ENCODE measurements at regions not wholly inside any gene's neighbourhood (a gene's known extent, or its start where the extent isn't known, plus 50 kb on each side); places are given as distances from the start of the nearest gene placed in this dataset.

- H3K27me3 ChIP-seq (ENCODE audit: control insufficient read depth in 1 of 2, insufficient read depth in 2 of 2, low read length in 2 of 2) = peaks cover 0 to 7% of the 10 kb centered on the region in 2 donors
- no peak overlapping the region for H3K9ac ChIP-seq (ENCODE audit: low read length in 2 of 2)
- no peaks in the 10 kb centered on the region for H3K9me3 ChIP-seq (ENCODE audit: control insufficient read depth in 2 of 2, low read length in 2 of 2)
- no peak overlapping the region for H3K27ac ChIP-seq (ENCODE audit: low read length)
- no peaks in the 10 kb centered on the region for H3K4me1 ChIP-seq (ENCODE audit: control insufficient read depth, insufficient read depth, low read length)
- no peaks in the 10 kb centered on the region for H3K36me3 ChIP-seq (ENCODE audit: control insufficient read depth in 2 of 2, insufficient read depth in 2 of 2, low read length in 2 of 2)
- no peak overlapping the region for H3K4me3 ChIP-seq (ENCODE audit: low read length in 2 of 2)
Observed at GRCh38 chr11:71332447-71332846, 80.1 kb upstream of the SHANK2 start.

- H3K9ac ChIP-seq (ENCODE audit: low read length in 2 of 2) = no peak overlapping the region
- H3K36me3 ChIP-seq (ENCODE audit: control insufficient read depth in 2 of 2, insufficient read depth in 2 of 2, low read length in 2 of 2) = no peaks in the 10 kb centered on the region
- peaks cover 0 to 7% of the 10 kb centered on the region in 2 donors for H3K27me3 ChIP-seq (ENCODE audit: control insufficient read depth in 1 of 2, insufficient read depth in 2 of 2, low read length in 2 of 2)
- no peak overlapping the region for H3K4me3 ChIP-seq (ENCODE audit: low read length in 2 of 2)
- H3K27ac ChIP-seq (ENCODE audit: low read length) = no peak overlapping the region
- no peaks in the 10 kb centered on the region for H3K9me3 ChIP-seq (ENCODE audit: control insufficient read depth in 2 of 2, low read length in 2 of 2)
- H3K4me1 ChIP-seq (ENCODE audit: control insufficient read depth, insufficient read depth, low read length) = no peaks in the 10 kb centered on the region
Observed at GRCh38 chr11:71332046-71332445, 79.7 kb upstream of the SHANK2 start.

- Histone ChIP-seq H3K27ac (ENCODE audit: low read length) (no peak overlapping the region), H3K27me3 (ENCODE audit: control insufficient read depth in 1 of 2, insufficient read depth in 2 of 2, low read length in 2 of 2) (peaks cover 0 to 7% of the 10 kb centered on the region in 2 donors), H3K4me3 (ENCODE audit: low read length in 2 of 2) (no peak overlapping the region), H3K9me3 (ENCODE audit: control insufficient read depth in 2 of 2, low read length in 2 of 2) (no peaks in the 10 kb centered on the region), H3K36me3 (ENCODE audit: control insufficient read depth in 2 of 2, insufficient read depth in 2 of 2, low read length in 2 of 2) (no peaks in the 10 kb centered on the region), H3K4me1 (ENCODE audit: control insufficient read depth, insufficient read depth, low read length) (no peaks in the 10 kb centered on the region), H3K9ac (ENCODE audit: low read length in 2 of 2) (no peak overlapping the region)
Observed at GRCh38 chr11:71331631-71332030, 79.3 kb upstream of the SHANK2 start.

- H3K27ac ChIP-seq (ENCODE audit: low read length) = no peak overlapping the region
- no peaks in the 10 kb centered on the region for H3K36me3 ChIP-seq (ENCODE audit: control insufficient read depth in 2 of 2, insufficient read depth in 2 of 2, low read length in 2 of 2)
- H3K27me3 ChIP-seq (ENCODE audit: control insufficient read depth in 1 of 2, insufficient read depth in 2 of 2, low read length in 2 of 2) = peaks cover 0 to 7% of the 10 kb centered on the region in 2 donors
- no peak overlapping the region for H3K4me3 ChIP-seq (ENCODE audit: low read length in 2 of 2)
- no peak overlapping the region for H3K9ac ChIP-seq (ENCODE audit: low read length in 2 of 2)
- no peaks in the 10 kb centered on the region for H3K9me3 ChIP-seq (ENCODE audit: control insufficient read depth in 2 of 2, low read length in 2 of 2)
- no peaks in the 10 kb centered on the region for H3K4me1 ChIP-seq (ENCODE audit: control insufficient read depth, insufficient read depth, low read length)
Observed at GRCh38 chr11:71330996-71331395, 78.6 kb upstream of the SHANK2 start.

GRCh38 chr11:71330349-71330748, 78.0 kb upstream of the SHANK2 start:
- H3K4me3 ChIP-seq (ENCODE audit: low read length in 2 of 2) = no peak overlapping the region
- no peaks in the 10 kb centered on the region for H3K36me3 ChIP-seq (ENCODE audit: control insufficient read depth in 2 of 2, insufficient read depth in 2 of 2, low read length in 2 of 2)
- H3K9ac ChIP-seq (ENCODE audit: low read length in 2 of 2) = no peak overlapping the region
- no peaks in the 10 kb centered on the region for H3K4me1 ChIP-seq (ENCODE audit: control insufficient read depth, insufficient read depth, low read length)
- H3K27ac ChIP-seq (ENCODE audit: low read length) = no peak overlapping the region
- H3K9me3 ChIP-seq (ENCODE audit: control insufficient read depth in 2 of 2, low read length in 2 of 2) = no peaks in the 10 kb centered on the region
- H3K27me3 ChIP-seq (ENCODE audit: control insufficient read depth in 1 of 2, insufficient read depth in 2 of 2, low read length in 2 of 2) = peaks cover 0 to 7% of the 10 kb centered on the region in 2 donors

GRCh38 chr11:71329786-71330185, 77.4 kb upstream of the SHANK2 start:
- H3K9me3 ChIP-seq (ENCODE audit: control insufficient read depth in 2 of 2, low read length in 2 of 2) = no peaks in the 10 kb centered on the region
- H3K4me3 ChIP-seq (ENCODE audit: low read length in 2 of 2) = no peak overlapping the region
- peaks cover 0 to 7% of the 10 kb centered on the region in 2 donors for H3K27me3 ChIP-seq (ENCODE audit: control insufficient read depth in 1 of 2, insufficient read depth in 2 of 2, low read length in 2 of 2)
- no peaks in the 10 kb centered on the region for H3K4me1 ChIP-seq (ENCODE audit: control insufficient read depth, insufficient read depth, low read length)
- no peaks in the 10 kb centered on the region for H3K36me3 ChIP-seq (ENCODE audit: control insufficient read depth in 2 of 2, insufficient read depth in 2 of 2, low read length in 2 of 2)
- no peak overlapping the region for H3K9ac ChIP-seq (ENCODE audit: low read length in 2 of 2)
- H3K27ac ChIP-seq (ENCODE audit: low read length) = no peak overlapping the region

- Histone ChIP-seq H3K9me3 (ENCODE audit: control insufficient read depth in 2 of 2, low read length in 2 of 2) (no peaks in the 10 kb centered on the region), H3K9ac (ENCODE audit: low read length in 2 of 2) (no peak overlapping the region)
Observed at GRCh38 chr11:71329165-71329510, 76.8 kb upstream of the SHANK2 start.

GRCh38 chr11:71327156-71328085, 75.0 kb upstream of the SHANK2 start:
- Histone ChIP-seq H3K9ac (ENCODE audit: low read length in 2 of 2) (no peak overlapping the region), H3K4me1 (ENCODE audit: control insufficient read depth, insufficient read depth, low read length) (no peaks in the 10 kb centered on the region), H3K4me3 (ENCODE audit: low read length in 2 of 2) (no peak overlapping the region), H3K9me3 (ENCODE audit: control insufficient read depth in 2 of 2, low read length in 2 of 2) (no peaks in the 10 kb centered on the region), H3K36me3 (ENCODE audit: control insufficient read depth in 2 of 2, insufficient read depth in 2 of 2, low read length in 2 of 2) (no peaks in the 10 kb centered on the region), H3K27me3 (ENCODE audit: control insufficient read depth in 1 of 2, insufficient read depth in 2 of 2, low read length in 2 of 2) (peaks cover 3% of the 10 kb centered on the region in 2 donors), H3K27ac (ENCODE audit: low read length) (no peak overlapping the region)

More at GRCh38 chr11:71329165-71329510, 76.8 kb upstream of the SHANK2 start:
- Histone ChIP-seq H3K4me3 (ENCODE audit: low read length in 2 of 2) (no peak overlapping the region), H3K27ac (ENCODE audit: low read length) (no peak overlapping the region), H3K4me1 (ENCODE audit: control insufficient read depth, insufficient read depth, low read length) (no peaks in the 10 kb centered on the region), H3K27me3 (ENCODE audit: control insufficient read depth in 1 of 2, insufficient read depth in 2 of 2, low read length in 2 of 2) (peaks cover 0 to 5% of the 10 kb centered on the region in 2 donors), H3K36me3 (ENCODE audit: control insufficient read depth in 2 of 2, insufficient read depth in 2 of 2, low read length in 2 of 2) (no peaks in the 10 kb centered on the region)

- no peaks in the 10 kb centered on the region for H3K36me3 ChIP-seq (ENCODE audit: control insufficient read depth in 2 of 2, insufficient read depth in 2 of 2, low read length in 2 of 2)
- no peak overlapping the region for H3K9ac ChIP-seq (ENCODE audit: low read length in 2 of 2)
- no peak overlapping the region for H3K27ac ChIP-seq (ENCODE audit: low read length)
- no peak overlapping the region for H3K4me3 ChIP-seq (ENCODE audit: low read length in 2 of 2)
- H3K4me1 ChIP-seq (ENCODE audit: control insufficient read depth, insufficient read depth, low read length) = no peaks in the 10 kb centered on the region
- H3K9me3 ChIP-seq (ENCODE audit: control insufficient read depth in 2 of 2, low read length in 2 of 2) = no peaks in the 10 kb centered on the region
- peaks cover 3% of the 10 kb centered on the region in 2 donors for H3K27me3 ChIP-seq (ENCODE audit: control insufficient read depth in 1 of 2, insufficient read depth in 2 of 2, low read length in 2 of 2)
Observed at GRCh38 chr11:71326328-71326940, 74.1 kb upstream of the SHANK2 start.

GRCh38 chr11:71325418-71326327, 73.3 kb upstream of the SHANK2 start:
- Histone ChIP-seq H3K27me3 (ENCODE audit: control insufficient read depth in 1 of 2, insufficient read depth in 2 of 2, low read length in 2 of 2) (peaks cover 3% of the 10 kb centered on the region in 2 donors), H3K9me3 (ENCODE audit: control insufficient read depth in 2 of 2, low read length in 2 of 2) (no peaks in the 10 kb centered on the region), H3K4me3 (ENCODE audit: low read length in 2 of 2) (no peak overlapping the region), H3K9ac (ENCODE audit: low read length in 2 of 2) (no peak overlapping the region), H3K36me3 (ENCODE audit: control insufficient read depth in 2 of 2, insufficient read depth in 2 of 2, low read length in 2 of 2) (no peaks in the 10 kb centered on the region), H3K4me1 (ENCODE audit: control insufficient read depth, insufficient read depth, low read length) (no peaks in the 10 kb centered on the region), H3K27ac (ENCODE audit: low read length) (no peak overlapping the region)
